ENCODE measurements at regions not wholly inside any gene's neighbourhood (a gene's known extent, or its start where the extent isn't known, plus 50 kb on each side); places are given as distances from the start of the nearest gene placed in this dataset.

DNA sequence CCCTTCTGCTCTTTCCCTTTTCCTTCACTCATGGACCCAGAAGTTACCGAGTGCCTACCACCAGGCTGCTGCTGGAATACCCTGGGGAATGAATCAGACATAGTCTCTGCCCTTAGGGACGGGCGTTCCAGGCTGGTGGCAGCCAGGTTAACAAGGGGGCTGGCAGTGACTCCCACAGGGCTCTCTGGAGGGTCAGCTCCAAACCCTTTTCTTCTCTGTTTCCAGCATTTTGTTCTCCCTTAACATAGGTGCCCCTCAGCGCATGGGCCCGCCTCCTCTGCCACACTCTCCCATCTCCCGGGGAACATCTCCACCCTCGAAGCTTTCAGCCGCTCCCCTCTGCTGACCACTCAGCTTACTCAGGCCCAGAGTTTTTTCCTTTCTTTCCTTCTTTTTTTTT lies 62.9 kb upstream of the LRP8 start:
- TF ChIP-seq POLR2A (IDR thresholded peaks at IDR 0.05; ENCODE audit: low read depth, low read length) (no peak), POLR2AphosphoS5 (IDR thresholded peaks at IDR 0.05; ENCODE audit: low read depth, low read length) (no peak), TAF1 (IDR thresholded peaks at IDR 0.05; ENCODE audit: borderline replicate concordance, low read depth, low read length) (no peak)

Data from GM12892 (cell line).